Suprapubic skin (tissue), 4 donors: ENCODE measurements at regions not wholly inside any gene's neighbourhood (a gene's known extent, or its start where the extent isn't known, plus 50 kb on each side); places are given as distances from the start of the nearest gene placed in this dataset.

Source experiments
- POLR2A ChIP-seq, 2 donors: fragments of 450-650 bp; IDR thresholded peaks; one replicate each; pipeline ENCODE4 v1.6.1; 2017; ENCODE audit warnings: antibody characterized with exemption in 2 of 2, mild to moderate bottlenecking in 2 of 2, moderate library complexity in 2 of 2
- POLR2AphosphoS5 ChIP-seq, 3 donors: sonication (generic); formaldehyde crosslinking; IDR thresholded peaks; one replicate each; pipeline ENCODE4 v1.6.1; 2017; ENCODE audit warnings: antibody characterized with exemption in 3 of 3
- TF ChIP-seq, protein P1 (sequence below), 2 donors: fragments of 200-600 bp in 1 of 2; fragments of 450-650 bp in 1 of 2; sonication (generic) in 1 of 2; IDR thresholded peaks; one replicate each; pipeline ENCODE4 v1.5.1; 2016 to 2019; ENCODE audit warnings: antibody characterized with exemption in 2 of 2, mild to moderate bottlenecking in 1 of 2, moderate library complexity in 1 of 2

DNA sequence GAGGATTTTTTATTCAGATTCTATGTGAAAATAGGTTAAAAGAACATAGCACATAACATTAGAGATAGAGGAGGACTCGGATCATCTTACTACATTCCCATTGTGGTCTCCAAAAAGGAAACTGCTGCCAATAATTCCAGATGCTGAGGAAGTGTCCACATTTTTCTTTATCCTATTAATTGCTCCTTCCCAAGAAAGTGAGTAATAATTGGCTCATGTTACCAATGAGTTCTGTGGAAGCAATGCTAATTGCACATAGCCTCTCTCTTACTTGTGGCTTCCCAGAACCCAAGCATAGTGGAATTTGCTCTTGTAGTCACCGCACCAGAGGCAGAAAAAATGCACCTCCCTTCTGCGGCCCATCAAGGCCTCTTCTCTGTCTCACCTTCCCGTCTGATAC, 208.4 kb downstream of the PLOD2 start:
- TF ChIP-seq POLR2A (IDR thresholded peaks at IDR 0.05) (no peak), POLR2AphosphoS5 (IDR thresholded peaks at IDR 0.05) (no peak)
- TF ChIP-seq, protein P1, sequence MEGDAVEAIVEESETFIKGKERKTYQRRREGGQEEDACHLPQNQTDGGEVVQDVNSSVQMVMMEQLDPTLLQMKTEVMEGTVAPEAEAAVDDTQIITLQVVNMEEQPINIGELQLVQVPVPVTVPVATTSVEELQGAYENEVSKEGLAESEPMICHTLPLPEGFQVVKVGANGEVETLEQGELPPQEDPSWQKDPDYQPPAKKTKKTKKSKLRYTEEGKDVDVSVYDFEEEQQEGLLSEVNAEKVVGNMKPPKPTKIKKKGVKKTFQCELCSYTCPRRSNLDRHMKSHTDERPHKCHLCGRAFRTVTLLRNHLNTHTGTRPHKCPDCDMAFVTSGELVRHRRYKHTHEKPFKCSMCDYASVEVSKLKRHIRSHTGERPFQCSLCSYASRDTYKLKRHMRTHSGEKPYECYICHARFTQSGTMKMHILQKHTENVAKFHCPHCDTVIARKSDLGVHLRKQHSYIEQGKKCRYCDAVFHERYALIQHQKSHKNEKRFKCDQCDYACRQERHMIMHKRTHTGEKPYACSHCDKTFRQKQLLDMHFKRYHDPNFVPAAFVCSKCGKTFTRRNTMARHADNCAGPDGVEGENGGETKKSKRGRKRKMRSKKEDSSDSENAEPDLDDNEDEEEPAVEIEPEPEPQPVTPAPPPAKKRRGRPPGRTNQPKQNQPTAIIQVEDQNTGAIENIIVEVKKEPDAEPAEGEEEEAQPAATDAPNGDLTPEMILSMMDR (IDR thresholded peaks at IDR 0.05), result no peak
